NCI-H146 (cell line): ENCODE measurements at regions not wholly inside any gene's neighbourhood (a gene's known extent, or its start where the extent isn't known, plus 50 kb on each side); places are given as distances from the start of the nearest gene placed in this dataset.
A peak's percentile ranks its signal among the peaks of the same experiment; 100 is the strongest.
"Not testable (repeated sequence)": the region's sequence is repeated elsewhere in the genome, so short reads cannot be mapped to it uniquely, and the experiment has no call there.

Source experiments
- DNase-seq: peaks from one replicate; lab custom pipeline; 2025; lab: John Stamatoyannopoulos, UW

GRCh38 chr2:75432761-75433361 is 127.9 kb downstream of the EVA1A start:
- DNase-seq: no peak

- no peak for DNase-seq
These were observed 129.0 kb downstream of the EVA1A start for GRCh38 chr2:75431763-75432162.

GRCh38 chr2:75431276-75431675 is 129.5 kb downstream of the EVA1A start:
- no peak for DNase-seq

GRCh38 chr2:75430449-75430848 is 130.3 kb downstream of the EVA1A start:
- not testable (repeated sequence) for DNase-seq

DNA sequence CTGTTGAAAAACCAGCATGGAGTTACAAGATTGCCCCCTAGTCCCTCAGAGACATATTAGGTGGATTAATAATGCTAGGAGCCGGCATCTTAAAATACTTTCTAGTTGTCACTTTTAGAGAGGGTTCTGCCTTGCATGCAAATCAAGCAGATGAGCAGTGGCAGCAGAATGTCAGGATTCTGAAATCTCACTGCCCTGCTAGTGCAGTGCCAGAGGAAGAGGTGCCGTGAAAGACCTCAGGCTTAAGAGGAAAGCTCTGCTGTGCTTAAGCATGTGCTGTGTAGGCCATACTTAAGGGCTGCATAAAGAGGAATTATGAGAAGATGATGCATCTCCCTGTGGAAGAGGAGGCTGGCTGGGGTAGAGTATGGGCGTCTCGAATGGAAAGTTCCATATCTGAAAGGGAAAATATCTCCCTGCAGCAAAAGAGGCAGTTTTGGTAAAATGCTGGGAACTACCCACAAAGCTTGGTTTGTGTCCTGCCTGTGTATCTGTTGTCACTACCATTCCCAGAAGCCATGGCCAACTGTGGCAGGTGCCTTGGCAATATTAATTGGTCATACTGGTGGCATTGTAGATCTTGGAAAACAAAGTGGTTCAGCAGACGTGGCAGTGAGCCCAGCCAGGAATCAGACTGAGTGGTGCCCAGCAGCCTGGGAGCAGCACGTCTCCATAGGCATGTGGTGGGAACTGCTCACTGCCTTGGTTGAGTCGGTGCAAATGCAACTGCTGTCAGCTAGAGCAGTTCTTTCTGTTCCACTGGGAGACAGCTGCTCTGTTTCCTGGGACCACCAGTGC is 131.9 kb downstream of the EVA1A start:
- no peak for DNase-seq

DNA sequence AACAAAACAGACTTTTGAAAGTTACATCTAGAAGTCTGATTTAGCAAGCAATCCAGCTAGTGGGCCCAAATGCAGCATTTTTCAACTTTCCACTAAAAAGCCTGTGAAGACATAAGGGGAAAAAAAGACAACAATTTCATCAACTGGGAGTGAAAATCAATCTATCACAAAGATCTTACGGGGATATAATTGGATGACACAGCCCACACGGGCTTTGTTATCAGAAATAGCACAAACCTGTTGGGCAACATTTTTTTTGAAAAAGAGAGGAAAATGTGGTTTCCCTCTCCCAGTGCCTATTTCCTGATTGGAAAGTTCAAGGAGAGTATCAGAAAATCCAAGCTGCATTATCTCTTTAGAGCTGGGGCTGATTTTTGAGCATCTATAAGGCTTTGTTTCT is 132.7 kb downstream of the EVA1A start:
- no peak for DNase-seq

DNA sequence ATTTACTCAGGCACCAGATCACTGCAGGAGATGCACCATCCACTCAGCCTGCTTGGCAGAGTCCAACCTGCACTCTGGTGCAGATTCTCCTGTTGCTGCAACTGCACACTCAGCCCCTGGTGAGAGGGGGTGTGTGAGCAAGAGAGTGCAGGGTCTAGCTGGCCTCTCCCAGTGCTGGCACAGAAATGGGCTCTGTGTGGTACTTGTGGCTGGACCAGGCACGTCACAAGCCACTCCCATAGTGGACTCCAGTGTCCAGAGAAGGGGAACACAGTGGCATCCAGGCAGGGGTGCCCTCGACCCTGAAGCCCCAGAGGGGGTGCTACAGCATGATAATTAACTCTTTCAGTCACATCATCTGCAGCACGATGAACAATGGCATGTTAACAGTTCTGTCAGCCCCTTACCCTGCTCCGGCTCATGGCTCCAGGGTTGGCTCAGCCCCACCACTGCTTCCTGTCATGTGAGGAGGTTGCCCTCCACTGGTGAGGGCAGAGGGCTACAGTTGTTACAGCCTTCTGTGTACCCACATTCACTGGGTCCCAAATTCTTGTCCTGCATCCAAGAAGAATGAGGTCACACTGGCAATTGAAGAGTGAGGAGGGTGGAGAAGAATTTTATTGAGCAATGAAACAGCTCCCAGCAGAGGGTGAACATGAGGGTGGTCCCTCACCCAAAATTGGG is 135.7 kb downstream of the EVA1A start:
- no peak for DNase-seq

DNA sequence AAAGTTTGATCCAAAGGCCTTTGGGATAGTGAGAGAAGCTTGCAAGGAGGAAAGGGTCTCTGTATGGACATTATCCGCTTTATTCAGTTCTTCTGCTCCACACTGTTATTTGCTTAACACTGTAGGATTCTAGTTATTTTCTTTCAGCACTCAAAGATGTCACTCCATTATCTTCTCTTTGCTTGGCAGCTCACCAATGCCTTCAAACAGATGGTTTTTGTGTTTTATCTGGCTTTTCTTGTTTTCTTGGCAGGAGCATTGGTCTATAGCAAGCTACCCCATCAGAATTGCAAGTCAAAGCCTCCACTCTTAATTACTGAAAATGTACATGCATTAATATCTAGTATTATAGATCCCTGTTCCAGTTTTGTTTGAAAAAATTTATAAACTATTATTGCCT is 138.8 kb downstream of the EVA1A start:
- DNase-seq: no peak

DNA sequence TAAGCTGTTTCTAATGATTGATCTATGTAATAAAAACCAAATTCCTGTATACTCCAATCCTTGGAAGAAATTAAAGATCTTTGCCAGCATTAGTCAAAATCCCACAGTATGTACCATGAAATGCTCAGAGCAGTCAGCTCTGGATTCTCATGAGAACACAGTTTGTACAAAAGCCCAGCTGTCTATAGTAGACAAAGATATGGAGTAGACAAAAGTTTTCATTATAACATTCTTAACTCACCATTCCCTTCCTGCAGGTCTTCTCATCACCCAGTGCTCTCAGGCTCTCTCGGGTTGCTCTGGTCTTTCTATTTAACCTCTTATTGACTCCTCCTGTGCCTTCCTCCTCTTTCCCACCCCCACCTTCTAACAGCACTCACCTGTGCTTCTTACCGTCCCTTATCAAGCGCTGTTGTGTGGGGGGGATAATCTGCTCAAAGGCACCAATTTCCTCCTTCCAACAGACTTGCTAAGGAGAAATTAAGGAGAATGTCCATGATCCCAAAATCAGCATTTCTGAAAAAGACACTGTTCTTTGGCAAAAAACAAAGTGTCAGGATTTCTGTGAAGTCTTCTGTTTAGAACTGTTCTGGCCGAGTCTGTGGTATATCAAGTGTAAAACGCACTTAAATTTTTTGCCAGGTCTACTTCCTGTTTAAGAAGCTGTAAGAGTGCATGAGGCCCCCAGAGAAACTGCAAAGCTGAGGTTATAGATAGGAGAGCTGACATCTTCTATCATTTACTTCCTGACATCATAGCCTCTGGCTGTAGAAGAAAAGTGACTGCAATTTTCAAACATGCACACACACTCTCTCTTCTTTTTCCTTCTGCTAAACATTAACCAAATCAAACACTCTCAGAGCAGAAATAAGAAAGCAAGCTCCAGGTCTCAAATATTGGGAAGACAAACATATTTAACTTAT is 144.1 kb downstream of the EVA1A start:
- DNase-seq: no peak

GRCh38 chr2:75415731-75416130 is 145.0 kb downstream of the EVA1A start:
- no peak for DNase-seq

GRCh38 chr2:75415111-75415626 is 145.6 kb downstream of the EVA1A start:
- no peak for DNase-seq

- no peak for DNase-seq
These were observed 149.2 kb downstream of the EVA1A start for GRCh38 chr2:75411574-75411973.

GRCh38 chr2:75410702-75411101 is 150.0 kb downstream of the EVA1A start:
- DNase-seq: no peak

GRCh38 chr2:75408771-75409170 is 152.0 kb downstream of the EVA1A start:
- DNase-seq: no peak

GRCh38 chr2:75407038-75407530 is 153.7 kb downstream of the EVA1A start:
- DNase-seq: no peak

GRCh38 chr2:75406131-75406581 is 154.6 kb downstream of the EVA1A start:
- no peak for DNase-seq

DNA sequence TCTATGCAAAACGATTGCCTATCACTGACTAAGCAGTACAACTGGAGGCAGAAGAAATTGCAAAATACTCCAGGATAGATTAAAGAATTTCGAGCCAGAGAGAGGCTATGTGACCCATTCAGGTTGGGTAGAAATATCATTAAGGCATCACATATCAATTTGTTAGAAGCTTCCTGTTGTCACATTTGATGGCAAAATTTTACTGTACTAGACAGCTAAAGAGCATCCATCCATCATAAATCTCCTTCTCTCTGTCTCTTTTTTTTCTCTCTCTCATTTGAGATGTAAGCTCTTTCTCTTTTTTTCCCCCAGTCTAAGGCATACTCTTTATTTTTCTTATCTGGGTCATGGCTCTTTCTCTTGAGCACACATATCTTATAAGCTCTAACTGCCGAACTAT is 155.7 kb downstream of the EVA1A start:
- DNase-seq: no peak

DNA sequence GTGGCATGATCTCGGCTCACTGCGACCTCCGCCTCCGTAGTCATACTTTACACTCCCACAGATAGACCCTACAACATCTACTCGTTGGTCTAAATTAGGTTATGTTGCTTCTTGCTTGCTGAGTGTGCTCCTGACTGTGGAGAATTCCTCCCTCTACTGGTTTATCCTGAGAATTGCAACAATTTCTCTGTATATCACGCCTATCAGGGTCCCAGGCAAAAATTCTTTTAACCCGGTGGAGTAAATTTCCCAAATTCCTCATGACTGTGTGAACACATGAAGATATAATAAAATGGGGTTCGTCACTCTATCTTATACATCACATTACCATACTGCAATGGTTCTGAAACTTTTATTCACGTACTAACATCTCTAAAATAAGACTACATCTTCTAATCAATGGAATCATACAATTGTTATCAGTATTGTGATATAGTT is 156.7 kb downstream of the EVA1A start:
- DNase-seq: peak; percentile 53

- no peak for DNase-seq
These were observed 164.4 kb downstream of the EVA1A start for GRCh38 chr2:75396314-75396713.

GRCh38 chr2:75394764-75395163 is 166.0 kb downstream of the EVA1A start:
- DNase-seq: not testable (repeated sequence)

DNA sequence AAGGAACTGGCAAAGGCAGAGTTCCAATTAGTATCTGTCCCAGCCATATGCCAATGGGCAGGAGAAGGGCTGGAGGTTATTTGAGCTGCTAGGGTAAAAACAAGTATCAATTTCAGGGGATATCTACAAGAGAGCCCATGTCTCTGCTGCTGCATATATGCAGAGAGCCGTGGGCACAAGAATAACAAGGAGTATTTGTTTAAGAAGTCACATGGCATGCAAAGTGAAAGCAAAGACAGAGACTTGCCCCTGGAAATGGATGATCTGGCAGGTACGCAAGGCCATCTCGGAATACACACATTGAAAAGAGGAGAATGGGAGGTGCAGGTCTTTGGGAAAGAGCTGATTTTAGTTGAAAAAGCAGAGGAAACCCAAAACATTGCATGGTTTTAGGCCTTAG is 170.6 kb downstream of the EVA1A start:
- DNase-seq: peak; percentile 7

DNA sequence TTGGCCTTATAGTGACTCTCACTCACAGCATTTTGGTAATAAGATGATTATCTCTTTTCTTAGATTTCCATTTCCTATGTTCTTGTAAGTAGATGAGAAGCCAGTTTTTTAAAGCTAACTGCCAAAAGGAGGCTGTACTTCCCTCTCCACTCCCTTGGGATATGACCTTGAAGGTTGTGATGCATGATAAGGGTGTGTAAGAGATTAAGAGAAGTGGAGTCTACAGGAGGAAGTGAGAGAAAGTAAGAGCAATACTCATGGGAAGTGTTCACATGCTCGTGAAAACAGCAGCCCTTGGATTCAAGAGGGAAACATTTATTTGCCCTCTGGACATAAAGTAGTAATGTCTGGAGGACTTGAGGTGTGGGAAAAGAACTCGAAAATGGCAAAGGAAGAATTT is 171.5 kb downstream of the EVA1A start:
- DNase-seq: no peak
